ENCODE measurements at regions not wholly inside any gene's neighbourhood (a gene's known extent, or its start where the extent isn't known, plus 50 kb on each side); places are given as distances from the start of the nearest gene placed in this dataset.

DNA sequence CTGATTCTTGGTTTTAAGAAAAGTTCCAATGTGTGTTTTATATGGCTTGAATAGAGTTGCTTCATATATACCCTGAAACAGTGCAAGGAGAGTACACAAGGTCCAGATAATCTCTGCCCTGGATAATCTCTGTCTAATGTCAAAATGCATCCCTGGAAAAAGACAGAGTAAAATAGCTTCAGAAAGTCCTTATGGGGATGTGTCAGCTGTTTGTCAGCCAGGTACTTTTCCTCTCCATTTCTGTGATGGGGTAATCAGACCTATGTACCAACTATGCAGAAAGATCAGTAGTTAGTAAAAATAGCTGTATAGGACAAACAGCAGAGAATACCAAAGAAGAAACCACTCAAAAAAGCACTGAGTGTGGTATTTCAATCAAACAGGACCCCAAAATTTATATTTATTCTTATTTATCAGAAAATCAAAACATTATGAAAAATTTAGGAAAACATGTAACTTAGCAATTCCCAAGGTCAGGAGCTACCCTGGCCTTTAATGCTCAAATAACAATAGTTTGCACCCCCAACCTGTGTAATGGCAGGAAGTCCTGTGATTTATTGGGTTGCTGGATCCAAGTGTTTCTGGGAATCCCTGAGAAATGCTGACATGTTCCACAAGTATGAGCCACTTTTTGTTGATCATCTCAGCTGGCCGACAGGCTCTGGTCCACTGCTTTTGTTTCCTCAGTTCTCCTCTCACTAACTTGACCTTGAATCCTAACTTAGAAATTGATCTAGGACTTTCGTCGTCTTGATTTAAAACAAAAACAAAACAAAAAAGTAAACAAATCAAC is 69.6 kb downstream of the MDH1 start:
- Mint-ChIP-seq H3K4me1 (peaks cover 7% of the 10 kb centered on the region), H3K27me3 (peaks cover 6% of the 10 kb centered on the region), H3K4me3 (no peak overlapping the region), H3K36me3 (ENCODE audit: low read depth) (no peaks in the 10 kb centered on the region), H3K9me3 (peaks cover 6% of the 10 kb centered on the region), H3K27ac (no peak overlapping the region)
- no peak for ATAC-seq
- DNase-seq: no peak

DNA sequence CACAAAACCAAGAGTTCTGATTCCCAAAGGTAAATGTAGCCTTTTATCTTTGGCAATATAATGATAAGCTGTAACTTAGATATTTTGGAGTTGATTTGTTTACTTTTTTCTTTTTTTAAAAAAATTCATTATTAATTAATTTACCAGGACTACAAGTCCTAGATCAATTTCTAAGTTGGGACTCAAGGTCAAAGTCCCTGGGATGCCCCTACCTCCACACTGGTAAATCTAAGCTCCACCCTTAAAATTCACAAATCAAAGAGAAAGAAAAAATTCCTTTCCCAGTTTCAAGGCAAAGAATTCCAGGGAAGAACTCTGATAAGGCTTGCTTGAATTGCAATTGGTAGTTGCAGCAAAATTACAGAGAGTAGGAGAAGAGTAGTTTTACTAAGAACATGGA is 71.3 kb downstream of the MDH1 start:
- Mint-ChIP-seq H3K27ac (no peak overlapping the region), H3K9me3 (peaks cover 6% of the 10 kb centered on the region), H3K4me3 (no peak overlapping the region), H3K4me1 (peaks cover 3% of the 10 kb centered on the region), H3K27me3 (peaks cover 8% of the 10 kb centered on the region), H3K36me3 (ENCODE audit: low read depth) (no peaks in the 10 kb centered on the region)
- DNase-seq (no peak), ATAC-seq (no peak)

DNA sequence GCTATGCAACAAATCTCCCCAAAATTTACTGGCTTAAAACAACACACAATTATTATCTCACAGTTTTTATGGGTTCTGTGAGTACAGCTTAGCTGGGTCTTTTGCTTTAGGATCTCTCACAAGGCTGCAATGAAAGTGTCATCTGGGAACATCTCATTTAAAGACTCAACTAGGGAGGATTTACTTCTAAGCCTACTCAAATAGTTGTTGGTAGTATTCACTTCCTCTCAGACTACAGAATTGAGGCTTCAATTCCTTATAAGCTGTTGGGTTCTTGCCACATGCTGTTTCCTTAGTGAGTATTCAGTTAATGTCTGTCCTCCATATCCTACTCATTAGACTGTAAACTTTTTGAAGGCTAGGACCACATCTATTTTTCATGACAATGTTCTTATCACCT is 72.3 kb downstream of the MDH1 start:
- DNase-seq: no peak
- Mint-ChIP-seq H3K27ac (no peak overlapping the region), H3K36me3 (ENCODE audit: low read depth) (no peaks in the 10 kb centered on the region), H3K4me1 (no peaks in the 10 kb centered on the region), H3K9me3 (peaks cover 6% of the 10 kb centered on the region), H3K4me3 (no peak overlapping the region), H3K27me3 (peaks cover 8% of the 10 kb centered on the region)
- no peak for ATAC-seq

DNA sequence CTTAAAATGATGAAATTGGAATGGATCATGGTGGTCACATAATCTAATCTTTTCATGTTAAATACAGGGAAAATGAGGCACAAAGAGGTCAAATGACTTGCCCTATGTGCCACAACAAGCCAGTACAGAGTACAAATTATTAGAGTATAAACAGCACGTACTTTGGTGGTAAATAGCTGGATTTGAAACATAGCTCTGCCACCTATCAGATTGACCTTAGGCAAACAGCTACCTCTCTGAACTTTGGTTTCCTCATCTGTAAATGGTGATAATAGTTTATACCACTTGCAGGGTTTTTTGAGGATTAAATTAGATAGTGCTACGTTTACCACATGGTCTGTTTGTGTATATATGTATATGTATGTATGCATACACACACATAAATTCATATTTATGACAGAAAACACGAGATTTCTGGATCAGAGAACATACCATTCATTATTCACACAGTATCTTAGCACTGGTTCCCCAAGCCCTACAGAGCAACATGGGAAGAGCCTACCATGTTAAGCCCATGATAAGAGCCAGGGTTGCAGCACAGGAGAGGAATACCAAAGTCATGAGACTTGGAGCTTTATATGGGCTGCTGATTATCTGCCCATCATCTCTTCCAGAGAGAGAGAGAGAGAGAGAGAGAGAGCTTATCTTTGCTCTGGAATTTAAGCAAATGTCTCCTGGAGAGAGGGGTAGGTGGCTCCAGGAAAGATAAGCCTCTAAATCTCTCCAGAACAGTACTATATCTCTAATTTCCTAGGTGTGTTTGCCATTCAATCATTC is 73.5 kb downstream of the MDH1 start:
- H3K4me1 Mint-ChIP-seq: no peaks in the 10 kb centered on the region
- DNase-seq (no peak), ATAC-seq (no peak)
- H3K36me3 Mint-ChIP-seq (ENCODE audit: low read depth): no peaks in the 10 kb centered on the region
- H3K4me3 Mint-ChIP-seq: no peak overlapping the region
- no peaks in the 10 kb centered on the region for H3K9me3 Mint-ChIP-seq
- H3K27ac Mint-ChIP-seq: no peak overlapping the region
- peaks cover 6% of the 10 kb centered on the region for H3K27me3 Mint-ChIP-seq

DNA sequence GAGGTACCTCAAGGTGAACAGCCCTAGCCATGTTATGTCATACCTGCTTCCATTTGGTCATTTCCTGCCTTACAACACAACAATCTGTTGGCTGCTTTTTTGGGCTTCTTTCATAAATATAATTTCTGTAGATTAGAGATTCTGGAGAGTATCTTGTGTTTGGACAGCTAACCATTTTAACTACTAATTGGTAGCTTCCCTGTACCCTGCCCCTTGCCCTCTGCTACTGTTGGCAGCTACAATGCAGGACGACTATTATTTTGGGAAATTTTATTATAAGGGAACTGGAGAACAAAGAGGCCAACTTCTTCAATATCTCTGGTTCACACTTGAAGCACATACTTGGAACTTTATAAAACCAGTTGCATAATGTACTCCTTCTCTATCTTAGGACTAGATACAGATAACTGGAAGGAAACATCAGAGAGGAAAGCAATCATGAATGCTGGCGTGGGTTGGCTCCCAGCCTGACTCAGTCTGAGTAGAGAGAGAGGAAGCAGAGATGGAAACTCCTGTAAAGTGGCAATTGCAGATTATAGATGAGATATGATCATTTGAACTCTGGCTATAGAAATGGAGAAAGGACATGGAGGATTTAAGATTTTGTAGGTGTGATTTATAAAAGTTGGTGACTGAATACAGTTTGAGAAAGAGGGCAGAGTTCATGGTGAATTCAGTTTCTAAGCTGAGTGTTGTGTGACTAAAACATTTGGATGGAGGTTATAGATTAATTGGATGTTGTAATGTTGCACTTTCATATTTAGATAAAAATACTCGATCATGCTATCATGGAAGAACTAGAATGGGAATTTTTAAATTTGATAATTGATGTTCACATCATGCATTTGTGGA is 74.5 kb downstream of the MDH1 start:
- ATAC-seq (no peak), DNase-seq (no peak)
- Mint-ChIP-seq H3K9me3 (no peaks in the 10 kb centered on the region), H3K4me1 (no peaks in the 10 kb centered on the region), H3K27me3 (peaks cover 9% of the 10 kb centered on the region), H3K4me3 (no peak overlapping the region), H3K36me3 (ENCODE audit: low read depth) (no peaks in the 10 kb centered on the region), H3K27ac (no peak overlapping the region)

DNA sequence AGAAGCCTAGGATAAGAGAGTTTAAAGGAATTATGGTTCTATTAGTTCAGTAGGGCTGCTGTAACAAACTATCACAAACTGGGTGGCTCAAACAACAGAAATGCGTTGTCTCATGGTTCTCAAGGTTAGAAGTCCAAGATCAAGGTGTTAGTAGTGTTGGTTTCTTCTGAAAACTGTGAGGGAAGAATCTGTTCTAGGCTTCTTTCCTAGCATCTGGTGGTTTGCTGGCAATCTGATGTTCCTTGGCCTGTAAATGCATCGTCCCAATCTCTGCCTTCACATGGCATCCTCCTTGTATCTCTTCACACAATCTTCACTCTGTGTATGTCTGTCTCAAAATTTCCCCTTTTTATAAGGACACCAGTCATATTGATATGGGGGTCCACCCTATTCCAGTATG is 76.3 kb downstream of the MDH1 start:
- Mint-ChIP-seq H3K27ac (no peak overlapping the region), H3K4me3 (no peak overlapping the region), H3K36me3 (ENCODE audit: low read depth) (no peaks in the 10 kb centered on the region), H3K9me3 (no peaks in the 10 kb centered on the region), H3K27me3 (peaks cover 13% of the 10 kb centered on the region), H3K4me1 (no peaks in the 10 kb centered on the region)
- ATAC-seq: no peak
- no peak for DNase-seq

DNA sequence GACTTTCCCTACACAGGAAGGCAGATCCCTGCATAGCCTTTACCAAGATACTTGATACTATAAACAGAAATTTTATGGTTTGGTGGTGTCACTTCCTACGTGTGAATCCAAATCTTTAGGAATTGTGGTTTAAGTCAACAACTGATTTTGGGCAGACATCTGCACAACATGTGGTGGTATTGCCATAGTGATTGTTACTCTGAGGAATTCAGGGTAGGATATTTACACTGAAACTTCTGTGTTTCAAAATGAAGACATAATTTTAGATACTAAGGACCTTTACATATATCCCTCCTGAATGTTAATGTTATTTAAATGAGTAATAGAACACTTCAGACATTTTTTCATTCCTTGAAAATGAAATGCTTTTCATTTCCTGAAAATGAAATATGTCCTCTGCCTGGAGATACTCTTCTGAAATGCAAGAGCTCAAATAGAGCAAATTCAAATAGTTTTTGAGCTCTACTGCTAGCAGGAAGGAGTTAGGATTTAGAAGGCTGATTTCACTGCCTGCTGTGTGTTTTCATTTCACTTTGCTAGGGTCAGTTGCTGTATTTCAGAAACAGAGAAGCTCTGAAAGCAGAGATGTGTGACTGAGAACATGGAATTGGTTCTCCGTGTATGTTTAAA is 77.2 kb downstream of the MDH1 start:
- H3K4me3 Mint-ChIP-seq: no peak overlapping the region
- peaks cover 13% of the 10 kb centered on the region for H3K27me3 Mint-ChIP-seq

DNA sequence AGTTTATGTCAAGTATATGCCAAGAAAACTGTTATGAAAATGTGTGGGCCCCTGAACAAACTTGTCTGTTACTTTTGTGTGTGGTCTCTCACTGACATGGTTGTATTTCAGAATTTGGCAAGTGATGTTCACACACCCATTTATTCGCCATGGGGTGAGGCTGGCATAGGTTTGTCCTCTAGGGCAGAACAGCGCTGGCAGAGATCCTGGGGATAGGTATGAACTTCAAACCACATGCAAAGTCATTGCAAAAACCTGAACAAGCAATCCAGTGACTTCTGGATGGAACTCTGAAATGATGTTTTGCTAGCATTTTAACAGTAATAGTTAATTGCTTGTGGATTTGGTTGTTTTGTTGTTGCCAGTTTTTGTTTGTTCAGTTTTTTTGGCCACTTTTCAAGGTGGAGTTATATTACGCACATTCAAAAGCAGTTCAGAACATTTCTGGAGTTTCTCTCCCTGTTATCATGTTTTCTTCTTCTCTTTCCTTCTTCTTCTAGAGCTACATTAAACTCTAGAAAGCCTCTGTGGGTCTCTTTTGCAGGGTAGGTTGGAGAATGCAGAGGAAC is 78.5 kb downstream of the MDH1 start:
- peaks cover 17% of the 10 kb centered on the region for H3K27me3 Mint-ChIP-seq
- H3K36me3 Mint-ChIP-seq (ENCODE audit: low read depth): no peaks in the 10 kb centered on the region

More for the DNA sequence above, 77.2 kb downstream of the MDH1 start:
- DNase-seq (no peak), ATAC-seq (no peak)
- no peaks in the 10 kb centered on the region for H3K4me1 Mint-ChIP-seq
- no peak overlapping the region for H3K27ac Mint-ChIP-seq
- no peaks in the 10 kb centered on the region for H3K36me3 Mint-ChIP-seq (ENCODE audit: low read depth)
- H3K9me3 Mint-ChIP-seq: no peaks in the 10 kb centered on the region

DNA sequence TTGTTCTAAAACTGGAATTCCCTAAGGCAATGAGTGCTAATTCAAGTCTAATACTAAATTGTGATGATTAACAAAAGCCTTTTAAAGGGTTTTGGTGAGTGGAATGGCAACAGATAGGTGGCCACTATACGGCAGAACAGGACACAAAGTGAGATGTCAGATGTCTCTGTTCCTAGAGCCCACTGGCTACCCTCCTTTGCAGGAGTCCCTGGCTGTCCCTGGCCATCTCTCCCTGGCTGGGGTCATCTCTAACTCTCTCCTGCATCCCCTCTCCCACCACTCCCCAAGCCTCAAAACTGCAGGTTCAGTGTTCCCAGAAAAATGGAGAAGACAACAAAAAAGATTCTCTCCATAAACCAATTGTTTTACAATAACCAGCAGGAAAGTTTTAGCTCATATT is 79.2 kb downstream of the MDH1 start:
- no peaks in the 10 kb centered on the region for H3K9me3 Mint-ChIP-seq
- ATAC-seq: no peak
- peaks cover 17% of the 10 kb centered on the region for H3K27me3 Mint-ChIP-seq

More for the DNA sequence above, 78.5 kb downstream of the MDH1 start:
- Mint-ChIP-seq H3K27ac (no peak overlapping the region), H3K9me3 (no peaks in the 10 kb centered on the region), H3K4me3 (no peak overlapping the region), H3K4me1 (no peaks in the 10 kb centered on the region)
- ATAC-seq (no peak), DNase-seq (no peak)

DNA sequence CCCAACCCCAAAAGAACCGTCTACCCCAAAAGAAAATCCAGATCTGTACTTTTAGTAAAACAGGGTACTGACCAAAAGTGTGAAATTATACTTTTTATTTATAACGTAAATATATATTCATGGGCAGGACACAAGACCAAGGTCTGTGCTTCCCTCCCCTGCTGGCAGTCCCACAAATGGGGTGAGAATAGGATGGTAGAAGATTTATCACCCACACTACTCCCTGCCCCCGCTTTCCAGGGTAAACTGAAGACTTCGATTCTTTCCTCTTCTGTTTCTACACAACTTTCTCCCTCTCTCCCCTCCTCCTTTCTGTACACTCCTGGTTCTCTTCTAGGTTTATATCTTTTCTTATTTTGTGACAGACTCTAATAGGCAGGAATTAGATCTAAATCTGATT is 79.7 kb downstream of the MDH1 start:
- Mint-ChIP-seq H3K27me3 (peaks cover 18% of the 10 kb centered on the region), H3K36me3 (ENCODE audit: low read depth) (no peaks in the 10 kb centered on the region), H3K27ac (no peak overlapping the region), H3K4me3 (no peak overlapping the region), H3K9me3 (no peaks in the 10 kb centered on the region), H3K4me1 (no peaks in the 10 kb centered on the region)
- DNase-seq: no peak
- no peak for ATAC-seq

More for the DNA sequence above, 79.2 kb downstream of the MDH1 start:
- no peak overlapping the region for H3K4me3 Mint-ChIP-seq
- no peaks in the 10 kb centered on the region for H3K4me1 Mint-ChIP-seq
- no peak for DNase-seq
- no peaks in the 10 kb centered on the region for H3K36me3 Mint-ChIP-seq (ENCODE audit: low read depth)
- H3K27ac Mint-ChIP-seq: no peak overlapping the region

DNA sequence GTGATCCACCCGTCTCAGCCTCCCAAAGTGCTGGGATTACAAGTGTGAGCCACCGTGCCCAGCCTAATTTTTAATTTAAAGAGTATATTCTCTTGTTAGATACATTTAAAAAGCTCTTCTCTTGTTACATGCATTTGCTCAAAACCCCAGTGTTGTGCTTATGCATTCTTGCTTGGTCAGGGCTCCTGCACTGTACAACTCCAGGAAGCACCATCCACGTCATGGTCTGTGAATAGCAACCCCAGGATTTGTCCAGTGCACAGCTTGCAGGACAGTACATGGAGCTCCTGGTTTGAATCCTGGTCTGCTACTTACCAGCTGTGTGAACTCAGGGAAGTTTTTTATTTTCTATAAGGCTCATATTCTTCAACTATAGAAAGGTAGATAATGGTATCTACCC is 80.8 kb downstream of the MDH1 start:
- Mint-ChIP-seq H3K4me3 (no peak overlapping the region), H3K4me1 (no peaks in the 10 kb centered on the region), H3K27me3 (peaks cover 17% of the 10 kb centered on the region), H3K27ac (no peak overlapping the region), H3K36me3 (ENCODE audit: low read depth) (no peaks in the 10 kb centered on the region), H3K9me3 (no peaks in the 10 kb centered on the region)
- DNase-seq: no peak
- no peak for ATAC-seq

DNA sequence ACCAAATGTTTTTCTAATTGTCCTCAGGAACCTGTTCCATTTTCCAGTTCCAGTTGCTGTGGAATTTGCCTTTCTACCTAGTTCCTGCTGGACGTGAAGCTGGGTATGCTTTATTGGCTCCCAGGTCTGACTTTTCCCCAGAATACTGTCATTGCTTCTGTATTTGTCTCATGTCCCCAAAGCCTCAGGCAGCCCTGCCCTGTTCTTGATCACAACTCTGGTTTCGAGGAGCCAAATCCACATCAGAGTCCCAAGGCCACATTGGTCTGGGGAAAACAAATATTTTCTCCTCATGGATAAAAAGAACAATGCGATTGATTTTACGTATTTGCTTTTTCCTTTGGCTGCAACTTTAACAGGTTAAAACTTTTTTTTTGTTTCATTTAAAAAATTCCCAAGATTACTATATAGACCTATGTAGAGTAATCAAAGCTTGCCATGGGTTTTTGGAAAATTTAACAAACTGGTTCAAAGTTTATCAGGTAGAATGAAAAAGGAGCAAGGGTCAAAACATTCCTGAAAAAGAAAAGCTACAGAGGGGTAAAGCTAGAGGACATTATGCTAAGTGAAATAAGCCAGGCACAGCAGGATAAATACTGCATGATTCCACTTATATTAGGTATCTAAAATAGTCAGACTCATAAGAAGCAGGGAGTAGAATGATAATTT is 85.2 kb downstream of the MDH1 start:
- Mint-ChIP-seq H3K4me1 (peaks cover 9% of the 10 kb centered on the region), H3K27ac (no peak overlapping the region), H3K27me3 (peaks cover 8% of the 10 kb centered on the region), H3K4me3 (no peak overlapping the region), H3K36me3 (ENCODE audit: low read depth) (no peaks in the 10 kb centered on the region), H3K9me3 (no peaks in the 10 kb centered on the region)
- ATAC-seq (no peak), DNase-seq (no peak)

DNA sequence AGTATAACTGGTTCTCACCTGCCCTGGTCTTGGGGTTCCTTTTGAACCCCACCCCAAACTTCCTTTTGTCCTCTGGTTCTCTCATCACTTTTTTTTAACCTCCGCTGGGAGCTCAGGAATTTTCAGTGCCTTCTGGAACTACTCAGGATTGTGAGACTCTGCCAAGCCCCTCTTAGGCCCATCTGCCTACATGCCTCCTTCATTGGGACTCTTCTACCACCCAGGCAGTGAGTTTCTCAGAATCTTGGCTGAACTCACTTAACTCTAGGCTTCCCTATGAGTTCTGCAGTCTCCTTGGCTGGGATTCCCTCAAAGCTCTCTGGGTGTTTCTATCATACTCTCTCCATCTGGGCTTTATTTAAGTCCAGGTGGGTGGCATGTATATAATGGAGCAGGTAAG is 86.3 kb downstream of the MDH1 start:
- Mint-ChIP-seq H3K36me3 (ENCODE audit: low read depth) (no peaks in the 10 kb centered on the region), H3K9me3 (no peaks in the 10 kb centered on the region), H3K27me3 (peaks cover 7% of the 10 kb centered on the region)

More for the DNA sequence above, 86.3 kb downstream of the MDH1 start:
- Mint-ChIP-seq H3K4me1 (peaks cover 9% of the 10 kb centered on the region), H3K4me3 (no peak overlapping the region), H3K27ac (no peak overlapping the region)
- DNase-seq: no peak
- ATAC-seq: no peak

All from activated naive CD8-positive, alpha-beta T cell treated with anti-CD3 and anti-CD28 coated beads, Interleukin-2, amount 50 U/mL, for 24 hours (primary cell).